ENCODE measurements at regions not wholly inside any gene's neighbourhood (a gene's known extent, or its start where the extent isn't known, plus 50 kb on each side); places are given as distances from the start of the nearest gene placed in this dataset.
"Not testable (repeated sequence)": the region's sequence is repeated elsewhere in the genome, so short reads cannot be mapped to it uniquely, and the experiment has no call there.

DNA sequence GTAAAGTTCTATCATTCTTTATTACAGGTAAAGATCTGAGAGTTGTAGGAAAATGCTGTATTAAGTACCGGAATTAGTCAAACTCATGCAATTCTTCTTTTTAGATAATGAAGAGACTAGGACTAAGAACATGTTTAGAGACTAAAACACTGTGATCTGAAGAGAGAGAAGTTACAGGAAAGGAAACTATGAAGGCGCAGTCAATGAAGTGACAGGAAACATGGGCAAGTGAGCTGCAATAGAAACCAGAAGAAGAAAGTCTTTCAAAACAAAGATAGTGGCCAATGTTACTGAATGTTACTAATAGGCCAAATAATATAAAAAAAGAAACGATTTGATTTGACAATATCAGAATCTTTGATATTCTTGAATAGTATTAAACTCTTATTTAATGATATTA lies 659.4 kb upstream of the RGS18 start:
- Mint-ChIP-seq H3K27me3 (no peaks in the 10 kb centered on the region), H3K4me1 (no peaks in the 10 kb centered on the region), H3K27ac (no peak overlapping the region), H3K4me3 (no peak overlapping the region), H3K36me3 (no peaks in the 10 kb centered on the region), H3K9me3 (peaks cover 0 to 4% (median 3%) of the 10 kb centered on the region in 3 donors)
- Histone ChIP-seq H3K4me1 (ENCODE audit: control insufficient read depth in 1 of 2, extremely low read depth in 1 of 2, insufficient read depth in 2 of 2, low read length in 2 of 2) (no peaks in the 10 kb centered on the region), H3K27ac (ENCODE audit: low read length) (no peak overlapping the region), H3K4me3 (ENCODE audit: control insufficient read depth in 1 of 2, extremely low read depth in 1 of 2, low read length in 1 of 2) (no peak overlapping the region), H3K9me3 (no peaks in the 10 kb centered on the region), H3K36me3 (ENCODE audit: control insufficient read depth in 2 of 2, extremely low read depth in 1 of 2, insufficient read depth in 1 of 2, low read length in 1 of 2) (no peaks in the 10 kb centered on the region), H3K27me3 (replicated peaks in 1 of 2; ENCODE audit: control insufficient read depth in 2 of 2, extremely low read depth in 1 of 2, insufficient read depth in 2 of 2, low read length in 1 of 2) (no peaks in the 10 kb centered on the region)
- ChIA-PET POLR2A (no interaction called here), CTCF (no interaction called here)
- no CpG with 5 or more reads among the region's 3 CpGs for WGBS (ENCODE audit: insufficient coverage)
- no peak for ATAC-seq (replicated peaks in 1 of 4)
- no peak for DNase-seq

DNA sequence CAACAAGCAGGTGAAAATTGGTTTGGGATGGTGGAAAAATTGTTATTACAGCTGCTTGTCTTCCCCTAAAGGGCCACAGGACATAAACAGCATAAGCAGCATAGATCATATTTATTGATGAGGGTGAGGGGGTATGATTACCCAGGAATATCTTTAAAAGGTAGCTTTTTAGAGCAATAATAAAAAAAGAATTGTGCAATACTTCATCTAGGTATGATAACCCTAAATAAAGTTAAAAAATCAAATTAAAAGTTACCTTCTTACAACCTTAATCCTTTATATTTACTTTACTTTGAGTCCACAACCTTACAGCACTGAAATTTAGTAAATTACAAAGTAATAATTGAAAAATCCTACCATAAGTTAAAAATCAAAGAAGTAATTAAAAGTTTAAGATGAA lies 653.3 kb upstream of the RGS18 start:
- no peaks in the 10 kb centered on the region for H3K4me1 Mint-ChIP-seq
- no peaks in the 10 kb centered on the region for H3K27me3 Mint-ChIP-seq
- POLR2A ChIA-PET: no interaction called here
- CTCF ChIA-PET: no interaction called here
- Histone ChIP-seq H3K36me3 (ENCODE audit: control insufficient read depth in 2 of 2, extremely low read depth in 1 of 2, insufficient read depth in 1 of 2, low read length in 1 of 2) (no peaks in the 10 kb centered on the region), H3K4me3 (ENCODE audit: control insufficient read depth in 1 of 2, extremely low read depth in 1 of 2, low read length in 1 of 2) (no peak overlapping the region), H3K27ac (ENCODE audit: low read length) (no peak overlapping the region), H3K27me3 (replicated peaks in 1 of 2; ENCODE audit: control insufficient read depth in 2 of 2, extremely low read depth in 1 of 2, insufficient read depth in 2 of 2, low read length in 1 of 2) (no peaks in the 10 kb centered on the region), H3K4me1 (ENCODE audit: control insufficient read depth in 1 of 2, extremely low read depth in 1 of 2, insufficient read depth in 2 of 2, low read length in 2 of 2) (no peaks in the 10 kb centered on the region), H3K9me3 (no peaks in the 10 kb centered on the region)
- no peak overlapping the region for H3K4me3 Mint-ChIP-seq
- no peak for ATAC-seq (replicated peaks in 1 of 4)
- no peak for DNase-seq
- no peaks in the 10 kb centered on the region for H3K36me3 Mint-ChIP-seq
- peaks cover 0 to 11% (median 7%) of the 10 kb centered on the region in 3 donors for H3K9me3 Mint-ChIP-seq
- no peak overlapping the region for H3K27ac Mint-ChIP-seq

DNA sequence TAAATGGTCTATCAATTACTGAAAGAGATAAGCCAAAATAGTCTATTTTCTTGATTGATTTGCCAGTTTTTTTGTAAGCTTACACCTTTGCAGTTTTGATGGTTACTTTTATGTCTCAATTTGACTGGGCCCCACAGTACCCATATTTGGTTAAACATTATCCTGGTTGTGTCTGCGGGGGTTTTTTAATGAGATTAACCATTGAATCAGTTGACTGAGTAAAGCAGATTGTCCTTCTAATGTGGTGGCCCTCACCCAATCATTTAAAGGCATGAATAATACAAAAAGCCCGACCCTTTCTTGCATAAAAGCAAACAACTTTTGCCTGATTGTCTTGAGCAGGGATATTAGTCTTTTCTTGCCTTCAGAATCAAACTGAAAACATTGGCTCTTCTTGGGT lies 650.0 kb upstream of the RGS18 start:
- ChIA-PET POLR2A (no interaction called here), CTCF (no interaction called here)
- ATAC-seq (replicated peaks in 1 of 4): no peak
- DNase-seq: no peak
- Histone ChIP-seq H3K4me3 (ENCODE audit: control insufficient read depth in 1 of 2, extremely low read depth in 1 of 2, low read length in 1 of 2) (no peak overlapping the region), H3K9me3 (no peaks in the 10 kb centered on the region), H3K27me3 (replicated peaks in 1 of 2; ENCODE audit: control insufficient read depth in 2 of 2, extremely low read depth in 1 of 2, insufficient read depth in 2 of 2, low read length in 1 of 2) (no peaks in the 10 kb centered on the region), H3K4me1 (ENCODE audit: control insufficient read depth in 1 of 2, extremely low read depth in 1 of 2, insufficient read depth in 2 of 2, low read length in 2 of 2) (no peaks in the 10 kb centered on the region), H3K27ac (ENCODE audit: low read length) (no peak overlapping the region), H3K36me3 (ENCODE audit: control insufficient read depth in 2 of 2, extremely low read depth in 1 of 2, insufficient read depth in 1 of 2, low read length in 1 of 2) (no peaks in the 10 kb centered on the region)
- Mint-ChIP-seq H3K4me1 (no peaks in the 10 kb centered on the region), H3K27ac (no peak overlapping the region), H3K9me3 (peaks cover 10 to 25% (median 12%) of the 10 kb centered on the region in 3 donors), H3K27me3 (no peaks in the 10 kb centered on the region), H3K4me3 (no peak overlapping the region), H3K36me3 (no peaks in the 10 kb centered on the region)
- WGBS (ENCODE audit: insufficient coverage): 50% methylated on average over 1 of the region's 2 CpGs

DNA sequence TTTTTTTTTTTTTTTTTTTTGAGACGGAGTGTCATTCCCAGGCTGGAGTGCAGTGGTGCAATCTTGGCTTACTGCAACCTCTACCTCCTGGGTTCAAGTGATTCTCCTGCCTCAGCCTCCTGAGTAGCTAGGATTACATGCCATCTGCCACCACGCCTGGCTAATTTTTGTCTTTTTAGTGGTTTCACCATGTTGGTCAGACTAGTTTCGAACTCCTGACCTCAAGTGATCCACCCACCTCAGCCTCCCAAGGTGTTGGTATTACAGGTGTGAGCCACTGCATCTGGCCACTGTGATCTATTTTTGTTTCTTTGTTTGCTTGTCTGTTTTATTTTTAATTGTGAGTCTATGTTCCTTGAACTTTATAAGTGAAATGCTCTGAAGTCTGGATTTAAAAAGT lies 646.8 kb upstream of the RGS18 start:
- H3K4me3 ChIP-seq (ENCODE audit: control insufficient read depth in 1 of 2, extremely low read depth in 1 of 2, low read length in 1 of 2); H3K4me1 ChIP-seq (ENCODE audit: control insufficient read depth in 1 of 2, extremely low read depth in 1 of 2, insufficient read depth in 2 of 2, low read length in 2 of 2); POLR2A ChIA-PET; H3K36me3 ChIP-seq (ENCODE audit: control insufficient read depth in 2 of 2, extremely low read depth in 1 of 2, insufficient read depth in 1 of 2, low read length in 1 of 2); H3K27me3 Mint-ChIP-seq; CTCF ChIA-PET; DNase-seq; H3K4me3 Mint-ChIP-seq; H3K9me3 ChIP-seq; H3K4me1 Mint-ChIP-seq; H3K36me3 Mint-ChIP-seq; H3K27me3 ChIP-seq (replicated peaks in 1 of 2; ENCODE audit: control insufficient read depth in 2 of 2, extremely low read depth in 1 of 2, insufficient read depth in 2 of 2, low read length in 1 of 2); H3K27ac Mint-ChIP-seq; H3K27ac ChIP-seq (ENCODE audit: low read length); ATAC-seq (replicated peaks in 1 of 4): not testable (repeated sequence)
- WGBS (ENCODE audit: insufficient coverage): no CpG with 5 or more reads among the region's 3 CpGs
- H3K9me3 Mint-ChIP-seq: peaks cover 6 to 26% (median 15%) of the 10 kb centered on the region in 3 donors

DNA sequence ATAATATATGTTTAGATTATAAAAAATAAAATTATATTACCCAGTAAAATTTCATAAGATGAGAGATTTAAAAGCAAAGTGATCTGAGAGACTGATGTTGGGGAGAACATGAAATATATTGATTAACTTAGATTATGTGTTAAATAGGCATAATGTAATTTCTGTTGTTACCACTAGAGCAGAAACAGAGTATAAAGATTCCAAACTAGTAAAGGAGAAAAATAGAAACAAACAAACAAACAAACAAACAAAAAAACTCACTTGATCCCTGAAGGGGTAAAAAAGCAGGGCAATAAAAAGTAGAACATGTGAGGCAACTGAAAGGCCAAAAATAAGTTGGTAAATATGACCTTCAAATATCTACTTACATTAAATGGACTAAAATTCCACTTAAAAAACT lies 640.4 kb upstream of the RGS18 start:
- H3K27ac ChIP-seq (ENCODE audit: low read length): no peak overlapping the region
- no peak overlapping the region for H3K4me3 ChIP-seq (ENCODE audit: control insufficient read depth in 1 of 2, extremely low read depth in 1 of 2, low read length in 1 of 2)
- no peak for DNase-seq
- ChIA-PET CTCF (no interaction called here), POLR2A (no interaction called here)
- H3K4me1 ChIP-seq (ENCODE audit: control insufficient read depth in 1 of 2, extremely low read depth in 1 of 2, insufficient read depth in 2 of 2, low read length in 2 of 2): no peaks in the 10 kb centered on the region
- peaks cover 5 to 12% (median 8%) of the 10 kb centered on the region in 3 donors for H3K9me3 Mint-ChIP-seq
- H3K4me3 Mint-ChIP-seq: no peak overlapping the region
- no peaks in the 10 kb centered on the region for H3K27me3 ChIP-seq (replicated peaks in 1 of 2; ENCODE audit: control insufficient read depth in 2 of 2, extremely low read depth in 1 of 2, insufficient read depth in 2 of 2, low read length in 1 of 2)
- ATAC-seq (replicated peaks in 1 of 4): no peak
- H3K27ac Mint-ChIP-seq: no peak overlapping the region
- no peaks in the 10 kb centered on the region for H3K36me3 Mint-ChIP-seq
- no peaks in the 10 kb centered on the region for H3K27me3 Mint-ChIP-seq
- H3K36me3 ChIP-seq (ENCODE audit: control insufficient read depth in 2 of 2, extremely low read depth in 1 of 2, insufficient read depth in 1 of 2, low read length in 1 of 2): no peaks in the 10 kb centered on the region
- no peaks in the 10 kb centered on the region for H3K9me3 ChIP-seq
- H3K4me1 Mint-ChIP-seq: no peaks in the 10 kb centered on the region

GRCh38 chr1:191519519-191519918 lies 638.7 kb upstream of the RGS18 start:
- ATAC-seq (replicated peaks in 1 of 4): no peak
- Histone ChIP-seq H3K4me1 (ENCODE audit: control insufficient read depth in 1 of 2, extremely low read depth in 1 of 2, insufficient read depth in 2 of 2, low read length in 2 of 2) (no peaks in the 10 kb centered on the region), H3K27me3 (replicated peaks in 1 of 2; ENCODE audit: control insufficient read depth in 2 of 2, extremely low read depth in 1 of 2, insufficient read depth in 2 of 2, low read length in 1 of 2) (no peaks in the 10 kb centered on the region), H3K27ac (ENCODE audit: low read length) (no peak overlapping the region), H3K4me3 (ENCODE audit: control insufficient read depth in 1 of 2, extremely low read depth in 1 of 2, low read length in 1 of 2) (no peak overlapping the region), H3K9me3 (no peaks in the 10 kb centered on the region), H3K36me3 (ENCODE audit: control insufficient read depth in 2 of 2, extremely low read depth in 1 of 2, insufficient read depth in 1 of 2, low read length in 1 of 2) (no peaks in the 10 kb centered on the region)
- no peak for DNase-seq
- no peaks in the 10 kb centered on the region for H3K4me1 Mint-ChIP-seq
- H3K36me3 Mint-ChIP-seq: no peaks in the 10 kb centered on the region
- no peak overlapping the region for H3K27ac Mint-ChIP-seq
- peaks cover 0 to 10% (median 6%) of the 10 kb centered on the region in 3 donors for H3K9me3 Mint-ChIP-seq
- H3K27me3 Mint-ChIP-seq: no peaks in the 10 kb centered on the region
- ChIA-PET POLR2A (no interaction called here), CTCF (no interaction called here)
- no peak overlapping the region for H3K4me3 Mint-ChIP-seq

DNA sequence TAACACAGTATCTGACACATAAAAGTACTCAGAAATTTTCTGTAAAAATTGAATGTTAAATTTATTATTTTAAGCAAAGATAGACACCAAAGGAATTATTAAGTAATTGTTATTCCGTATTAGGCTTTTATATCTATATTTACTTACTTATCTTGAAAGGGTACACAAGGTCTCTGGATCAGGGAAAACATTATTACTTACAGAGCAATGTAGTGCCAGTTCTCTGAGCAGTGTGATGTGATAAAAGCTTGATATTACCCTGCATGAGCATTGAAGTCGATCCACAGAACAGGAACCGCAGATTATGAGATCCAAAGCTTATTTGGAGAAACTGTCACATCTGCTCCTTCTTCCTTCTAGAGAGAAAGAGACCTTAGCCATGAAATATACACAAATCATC lies 637.9 kb upstream of the RGS18 start:
- POLR2A ChIA-PET: no interaction called here
- Mint-ChIP-seq H3K27me3 (no peaks in the 10 kb centered on the region), H3K36me3 (no peaks in the 10 kb centered on the region), H3K4me3 (no peak overlapping the region), H3K4me1 (no peaks in the 10 kb centered on the region), H3K27ac (no peak overlapping the region), H3K9me3 (peaks cover 0 to 8% (median 8%) of the 10 kb centered on the region in 3 donors)
- CTCF ChIA-PET: interaction anchor here in 1 of 2 donors (0.6 kb wide), 1 partner anchor 104 kb away, joined by 3 read pairs; no protein-coding TSS in a partner anchor
- Histone ChIP-seq H3K27me3 (replicated peaks in 1 of 2; ENCODE audit: control insufficient read depth in 2 of 2, extremely low read depth in 1 of 2, insufficient read depth in 2 of 2, low read length in 1 of 2) (no peaks in the 10 kb centered on the region), H3K36me3 (ENCODE audit: control insufficient read depth in 2 of 2, extremely low read depth in 1 of 2, insufficient read depth in 1 of 2, low read length in 1 of 2) (no peaks in the 10 kb centered on the region), H3K4me3 (ENCODE audit: control insufficient read depth in 1 of 2, extremely low read depth in 1 of 2, low read length in 1 of 2) (no peak overlapping the region), H3K27ac (ENCODE audit: low read length) (no peak overlapping the region), H3K4me1 (ENCODE audit: control insufficient read depth in 1 of 2, extremely low read depth in 1 of 2, insufficient read depth in 2 of 2, low read length in 2 of 2) (no peaks in the 10 kb centered on the region), H3K9me3 (no peaks in the 10 kb centered on the region)
- ATAC-seq (replicated peaks in 1 of 4) (no peak), DNase-seq (no peak)
- no CpG with 5 or more reads among the region's 3 CpGs for WGBS (ENCODE audit: insufficient coverage)

All from T-cell (primary cell).